ENCODE measurements at regions not wholly inside any gene's neighbourhood (a gene's known extent, or its start where the extent isn't known, plus 50 kb on each side); places are given as distances from the start of the nearest gene placed in this dataset.

DNA sequence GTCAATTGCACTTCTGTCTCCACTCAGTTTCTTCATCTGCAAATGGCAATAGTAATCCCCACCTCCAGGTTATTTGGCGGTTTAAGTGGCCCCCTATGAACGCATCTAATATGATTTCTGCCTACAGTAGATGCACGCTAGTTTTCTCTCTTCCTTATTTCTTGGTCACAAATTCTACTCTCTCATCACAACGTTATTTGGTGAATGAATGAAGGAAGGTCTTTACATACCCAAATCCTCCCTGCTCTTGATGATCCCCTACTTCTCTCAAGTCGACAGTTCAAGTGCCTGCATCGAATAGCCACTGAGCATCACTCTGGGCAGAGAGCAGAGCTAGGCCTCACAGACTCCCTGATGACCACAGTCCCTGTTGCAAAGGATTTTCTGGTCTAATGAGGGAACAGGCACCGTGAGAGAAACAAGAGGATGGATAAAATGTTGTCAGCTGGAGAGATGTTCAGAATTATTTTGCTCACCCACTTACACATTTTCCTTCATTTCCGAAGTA, 181.2 kb upstream of the SMAD3 start (continued):
- TF ChIP-seq, protein P1, sequence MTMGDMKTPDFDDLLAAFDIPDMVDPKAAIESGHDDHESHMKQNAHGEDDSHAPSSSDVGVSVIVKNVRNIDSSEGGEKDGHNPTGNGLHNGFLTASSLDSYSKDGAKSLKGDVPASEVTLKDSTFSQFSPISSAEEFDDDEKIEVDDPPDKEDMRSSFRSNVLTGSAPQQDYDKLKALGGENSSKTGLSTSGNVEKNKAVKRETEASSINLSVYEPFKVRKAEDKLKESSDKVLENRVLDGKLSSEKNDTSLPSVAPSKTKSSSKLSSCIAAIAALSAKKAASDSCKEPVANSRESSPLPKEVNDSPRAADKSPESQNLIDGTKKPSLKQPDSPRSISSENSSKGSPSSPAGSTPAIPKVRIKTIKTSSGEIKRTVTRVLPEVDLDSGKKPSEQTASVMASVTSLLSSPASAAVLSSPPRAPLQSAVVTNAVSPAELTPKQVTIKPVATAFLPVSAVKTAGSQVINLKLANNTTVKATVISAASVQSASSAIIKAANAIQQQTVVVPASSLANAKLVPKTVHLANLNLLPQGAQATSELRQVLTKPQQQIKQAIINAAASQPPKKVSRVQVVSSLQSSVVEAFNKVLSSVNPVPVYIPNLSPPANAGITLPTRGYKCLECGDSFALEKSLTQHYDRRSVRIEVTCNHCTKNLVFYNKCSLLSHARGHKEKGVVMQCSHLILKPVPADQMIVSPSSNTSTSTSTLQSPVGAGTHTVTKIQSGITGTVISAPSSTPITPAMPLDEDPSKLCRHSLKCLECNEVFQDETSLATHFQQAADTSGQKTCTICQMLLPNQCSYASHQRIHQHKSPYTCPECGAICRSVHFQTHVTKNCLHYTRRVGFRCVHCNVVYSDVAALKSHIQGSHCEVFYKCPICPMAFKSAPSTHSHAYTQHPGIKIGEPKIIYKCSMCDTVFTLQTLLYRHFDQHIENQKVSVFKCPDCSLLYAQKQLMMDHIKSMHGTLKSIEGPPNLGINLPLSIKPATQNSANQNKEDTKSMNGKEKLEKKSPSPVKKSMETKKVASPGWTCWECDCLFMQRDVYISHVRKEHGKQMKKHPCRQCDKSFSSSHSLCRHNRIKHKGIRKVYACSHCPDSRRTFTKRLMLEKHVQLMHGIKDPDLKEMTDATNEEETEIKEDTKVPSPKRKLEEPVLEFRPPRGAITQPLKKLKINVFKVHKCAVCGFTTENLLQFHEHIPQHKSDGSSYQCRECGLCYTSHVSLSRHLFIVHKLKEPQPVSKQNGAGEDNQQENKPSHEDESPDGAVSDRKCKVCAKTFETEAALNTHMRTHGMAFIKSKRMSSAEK (CRISPR knock-in tag; IDR thresholded peaks at IDR 0.05; ENCODE audit: borderline replicate concordance), result no peak
- TF ChIP-seq NFYB (CRISPR knock-in tag; conservative IDR thresholded peaks at IDR 0.05; ENCODE audit: low read depth) (no peak), ZNF671 (CRISPR knock-in tag; IDR thresholded peaks at IDR 0.05) (no peak), TEAD4 (CRISPR knock-in tag; IDR thresholded peaks at IDR 0.05) (no peak), FOXJ3 (CRISPR knock-in tag; IDR thresholded peaks at IDR 0.05; ENCODE audit: borderline replicate concordance) (no peak)
- TF ChIP-seq, protein P2, sequence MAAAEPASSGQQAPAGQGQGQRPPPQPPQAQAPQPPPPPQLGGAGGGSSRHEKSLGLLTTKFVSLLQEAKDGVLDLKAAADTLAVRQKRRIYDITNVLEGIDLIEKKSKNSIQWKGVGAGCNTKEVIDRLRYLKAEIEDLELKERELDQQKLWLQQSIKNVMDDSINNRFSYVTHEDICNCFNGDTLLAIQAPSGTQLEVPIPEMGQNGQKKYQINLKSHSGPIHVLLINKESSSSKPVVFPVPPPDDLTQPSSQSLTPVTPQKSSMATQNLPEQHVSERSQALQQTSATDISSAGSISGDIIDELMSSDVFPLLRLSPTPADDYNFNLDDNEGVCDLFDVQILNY (CRISPR knock-in tag; IDR thresholded peaks at IDR 0.05), result no peak
- TF ChIP-seq, protein P3, sequence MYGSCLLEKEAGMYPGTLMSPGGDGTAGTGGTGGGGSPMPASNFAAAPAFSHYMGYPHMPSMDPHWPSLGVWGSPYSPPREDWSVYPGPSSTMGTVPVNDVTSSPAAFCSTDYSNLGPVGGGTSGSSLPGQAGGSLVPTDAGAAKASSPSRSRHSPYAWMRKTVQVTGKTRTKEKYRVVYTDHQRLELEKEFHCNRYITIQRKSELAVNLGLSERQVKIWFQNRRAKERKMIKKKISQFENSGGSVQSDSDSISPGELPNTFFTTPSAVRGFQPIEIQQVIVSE (CRISPR knock-in tag; IDR thresholded peaks at IDR 0.05; ENCODE audit: borderline replicate concordance), result no peak
- TF ChIP-seq, protein P4, sequence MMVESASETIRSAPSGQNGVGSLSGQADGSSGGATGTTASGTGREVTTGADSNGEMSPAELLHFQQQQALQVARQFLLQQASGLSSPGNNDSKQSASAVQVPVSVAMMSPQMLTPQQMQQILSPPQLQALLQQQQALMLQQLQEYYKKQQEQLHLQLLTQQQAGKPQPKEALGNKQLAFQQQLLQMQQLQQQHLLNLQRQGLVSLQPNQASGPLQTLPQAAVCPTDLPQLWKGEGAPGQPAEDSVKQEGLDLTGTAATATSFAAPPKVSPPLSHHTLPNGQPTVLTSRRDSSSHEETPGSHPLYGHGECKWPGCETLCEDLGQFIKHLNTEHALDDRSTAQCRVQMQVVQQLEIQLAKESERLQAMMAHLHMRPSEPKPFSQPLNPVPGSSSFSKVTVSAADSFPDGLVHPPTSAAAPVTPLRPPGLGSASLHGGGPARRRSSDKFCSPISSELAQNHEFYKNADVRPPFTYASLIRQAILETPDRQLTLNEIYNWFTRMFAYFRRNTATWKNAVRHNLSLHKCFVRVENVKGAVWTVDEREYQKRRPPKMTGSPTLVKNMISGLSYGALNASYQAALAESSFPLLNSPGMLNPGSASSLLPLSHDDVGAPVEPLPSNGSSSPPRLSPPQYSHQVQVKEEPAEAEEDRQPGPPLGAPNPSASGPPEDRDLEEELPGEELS (CRISPR knock-in tag; IDR thresholded peaks at IDR 0.05), result no peak
- TF ChIP-seq, protein P5, sequence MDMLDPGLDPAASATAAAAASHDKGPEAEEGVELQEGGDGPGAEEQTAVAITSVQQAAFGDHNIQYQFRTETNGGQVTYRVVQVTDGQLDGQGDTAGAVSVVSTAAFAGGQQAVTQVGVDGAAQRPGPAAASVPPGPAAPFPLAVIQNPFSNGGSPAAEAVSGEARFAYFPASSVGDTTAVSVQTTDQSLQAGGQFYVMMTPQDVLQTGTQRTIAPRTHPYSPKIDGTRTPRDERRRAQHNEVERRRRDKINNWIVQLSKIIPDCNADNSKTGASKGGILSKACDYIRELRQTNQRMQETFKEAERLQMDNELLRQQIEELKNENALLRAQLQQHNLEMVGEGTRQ (CRISPR knock-in tag; IDR thresholded peaks at IDR 0.05), result no peak

DNA sequence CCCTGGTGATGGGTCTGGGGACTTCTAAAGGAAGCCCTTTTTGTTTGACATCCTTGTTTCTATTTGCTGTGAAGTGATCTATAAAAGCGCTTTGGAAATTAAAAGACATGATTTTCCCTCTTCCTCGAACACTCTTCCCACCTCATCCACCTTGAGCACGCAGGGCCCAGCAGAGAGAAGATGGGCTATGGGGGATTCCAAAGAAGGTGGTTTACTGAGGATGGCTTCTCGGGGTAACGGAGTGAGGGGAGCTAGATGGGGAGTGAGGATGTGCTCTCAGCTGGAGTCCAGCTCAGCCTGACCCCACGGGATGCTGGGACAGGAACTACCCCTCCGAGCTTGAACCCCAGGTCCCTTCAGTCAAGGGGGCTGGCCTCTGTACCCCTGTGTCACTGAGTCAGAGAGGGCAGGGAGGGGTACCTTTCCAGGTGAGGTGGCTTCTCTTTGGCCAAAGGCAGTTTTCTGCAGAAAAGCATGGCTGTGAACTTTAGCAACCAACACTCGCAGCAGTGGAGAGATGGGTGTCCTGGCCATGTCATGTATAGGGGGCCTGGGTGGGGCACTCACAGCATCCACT, 180.7 kb upstream of the SMAD3 start:
- Mint-ChIP-seq H3K4me1 (peaks cover 20% of the 10 kb centered on the region), H3K36me3 (peaks cover 26% of the 10 kb centered on the region), H3K9me3 (peaks cover 40% of the 10 kb centered on the region), H3K27me3 (ENCODE audit: low read depth) (no peaks in the 10 kb centered on the region; the same call in 1 of the 2 replicates), H3K27ac (no peak overlapping the region), H3K4me3 (no peak overlapping the region)
- ATAC-seq (no peak), DNase-seq (ENCODE audit: low spot score) (no peak)
- POLR2A ChIA-PET, result no interaction called here
- CTCF ChIA-PET, result no interaction called here
- TF ChIP-seq, protein P6, sequence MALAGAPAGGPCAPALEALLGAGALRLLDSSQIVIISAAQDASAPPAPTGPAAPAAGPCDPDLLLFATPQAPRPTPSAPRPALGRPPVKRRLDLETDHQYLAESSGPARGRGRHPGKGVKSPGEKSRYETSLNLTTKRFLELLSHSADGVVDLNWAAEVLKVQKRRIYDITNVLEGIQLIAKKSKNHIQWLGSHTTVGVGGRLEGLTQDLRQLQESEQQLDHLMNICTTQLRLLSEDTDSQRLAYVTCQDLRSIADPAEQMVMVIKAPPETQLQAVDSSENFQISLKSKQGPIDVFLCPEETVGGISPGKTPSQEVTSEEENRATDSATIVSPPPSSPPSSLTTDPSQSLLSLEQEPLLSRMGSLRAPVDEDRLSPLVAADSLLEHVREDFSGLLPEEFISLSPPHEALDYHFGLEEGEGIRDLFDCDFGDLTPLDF (CRISPR knock-in tag; IDR thresholded peaks at IDR 0.05), result no peak
- TF ChIP-seq, protein P7, sequence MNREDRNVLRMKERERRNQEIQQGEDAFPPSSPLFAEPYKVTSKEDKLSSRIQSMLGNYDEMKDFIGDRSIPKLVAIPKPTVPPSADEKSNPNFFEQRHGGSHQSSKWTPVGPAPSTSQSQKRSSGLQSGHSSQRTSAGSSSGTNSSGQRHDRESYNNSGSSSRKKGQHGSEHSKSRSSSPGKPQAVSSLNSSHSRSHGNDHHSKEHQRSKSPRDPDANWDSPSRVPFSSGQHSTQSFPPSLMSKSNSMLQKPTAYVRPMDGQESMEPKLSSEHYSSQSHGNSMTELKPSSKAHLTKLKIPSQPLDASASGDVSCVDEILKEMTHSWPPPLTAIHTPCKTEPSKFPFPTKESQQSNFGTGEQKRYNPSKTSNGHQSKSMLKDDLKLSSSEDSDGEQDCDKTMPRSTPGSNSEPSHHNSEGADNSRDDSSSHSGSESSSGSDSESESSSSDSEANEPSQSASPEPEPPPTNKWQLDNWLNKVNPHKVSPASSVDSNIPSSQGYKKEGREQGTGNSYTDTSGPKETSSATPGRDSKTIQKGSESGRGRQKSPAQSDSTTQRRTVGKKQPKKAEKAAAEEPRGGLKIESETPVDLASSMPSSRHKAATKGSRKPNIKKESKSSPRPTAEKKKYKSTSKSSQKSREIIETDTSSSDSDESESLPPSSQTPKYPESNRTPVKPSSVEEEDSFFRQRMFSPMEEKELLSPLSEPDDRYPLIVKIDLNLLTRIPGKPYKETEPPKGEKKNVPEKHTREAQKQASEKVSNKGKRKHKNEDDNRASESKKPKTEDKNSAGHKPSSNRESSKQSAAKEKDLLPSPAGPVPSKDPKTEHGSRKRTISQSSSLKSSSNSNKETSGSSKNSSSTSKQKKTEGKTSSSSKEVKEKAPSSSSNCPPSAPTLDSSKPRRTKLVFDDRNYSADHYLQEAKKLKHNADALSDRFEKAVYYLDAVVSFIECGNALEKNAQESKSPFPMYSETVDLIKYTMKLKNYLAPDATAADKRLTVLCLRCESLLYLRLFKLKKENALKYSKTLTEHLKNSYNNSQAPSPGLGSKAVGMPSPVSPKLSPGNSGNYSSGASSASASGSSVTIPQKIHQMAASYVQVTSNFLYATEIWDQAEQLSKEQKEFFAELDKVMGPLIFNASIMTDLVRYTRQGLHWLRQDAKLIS (CRISPR knock-in tag; IDR thresholded peaks at IDR 0.05; ENCODE audit: borderline replicate concordance), result no peak
- no peak for TF ChIP-seq ZNF671 (CRISPR knock-in tag; IDR thresholded peaks at IDR 0.05)
- TF ChIP-seq ELF4 (CRISPR knock-in tag; IDR thresholded peaks at IDR 0.05; ENCODE audit: low read depth), result no peak
- no peak for TF ChIP-seq FOXJ3 (CRISPR knock-in tag; IDR thresholded peaks at IDR 0.05; ENCODE audit: borderline replicate concordance)
- TF ChIP-seq ZNF232 (CRISPR knock-in tag; IDR thresholded peaks at IDR 0.05), result no peak
- TF ChIP-seq ZNF416 (CRISPR knock-in tag; IDR thresholded peaks at IDR 0.05), result no peak
- TF ChIP-seq ZNF138 (CRISPR knock-in tag; conservative IDR thresholded peaks at IDR 0.05), result no peak
- TF ChIP-seq, protein P8, sequence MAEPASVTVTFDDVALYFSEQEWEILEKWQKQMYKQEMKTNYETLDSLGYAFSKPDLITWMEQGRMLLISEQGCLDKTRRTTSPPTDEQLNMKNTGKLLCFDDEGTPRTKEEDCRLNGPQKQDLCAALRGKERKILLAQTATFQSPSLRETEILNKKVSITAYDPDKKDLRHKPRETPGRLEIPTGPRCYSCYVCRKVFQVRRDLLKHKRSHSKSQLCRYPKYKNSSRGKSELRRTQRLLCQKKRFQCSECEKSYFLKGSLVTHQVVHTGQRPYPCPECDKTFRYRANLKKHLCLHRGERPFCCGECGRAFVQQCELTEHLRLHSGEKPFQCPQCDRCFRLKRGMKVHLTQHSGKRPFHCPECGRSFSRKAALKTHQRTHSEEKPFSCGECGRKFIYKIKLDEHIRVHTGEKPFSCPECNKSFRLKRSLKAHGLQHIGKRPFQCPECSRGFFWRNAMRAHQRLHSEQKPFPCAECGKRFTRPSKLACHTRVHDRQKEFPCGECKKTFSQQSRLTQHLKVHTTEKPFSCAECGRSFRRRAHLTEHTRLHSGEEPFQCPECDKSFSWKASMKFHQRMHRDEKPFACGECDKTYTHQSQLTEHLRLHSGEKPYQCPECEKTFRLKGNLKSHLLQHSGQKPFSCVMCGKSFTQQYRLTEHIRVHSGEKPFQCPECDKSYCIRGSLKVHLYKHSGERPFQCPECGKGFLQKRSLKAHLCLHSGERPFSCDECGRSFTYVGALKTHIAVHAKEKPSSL (CRISPR knock-in tag; conservative IDR thresholded peaks at IDR 0.05), result no peak
- TF ChIP-seq ZNF396 (CRISPR knock-in tag; IDR thresholded peaks at IDR 0.05; ENCODE audit: borderline replicate concordance), result no peak
